Suprapubic skin (tissue), 4 donors: ENCODE measurements at regions not wholly inside any gene's neighbourhood (a gene's known extent, or its start where the extent isn't known, plus 50 kb on each side); places are given as distances from the start of the nearest gene placed in this dataset.

ENCODE experiments used
- DNase-seq, 2 donors: peaks; one replicate each; pipeline ENCODE4 v3.0.0-alpha.2; 2019; ENCODE audit warnings: low spot score in 2 of 2
- H3K27ac ChIP-seq: fragments of 200-600 bp; sonication (generic); one replicate; pipeline ENCODE4 v1.5.1; 2019
- H3K27me3 ChIP-seq: fragments of 200-600 bp; sonication (generic); one replicate; pipeline ENCODE4 v1.5.1; 2019
- H3K36me3 ChIP-seq: fragments of 200-600 bp; sonication (generic); one replicate; pipeline ENCODE4 v1.5.1; 2019
- H3K4me1 ChIP-seq: fragments of 200-600 bp; sonication (generic); one replicate; pipeline ENCODE4 v1.5.1; 2019
- H3K4me3 ChIP-seq: fragments of 200-600 bp; sonication (generic); one replicate; pipeline ENCODE4 v1.5.1; 2019; ENCODE audit warnings: mild to moderate bottlenecking
- H3K9me3 ChIP-seq: fragments of 200-600 bp; sonication (generic); one replicate; pipeline ENCODE4 v1.5.1; 2019
- CTCF ChIP-seq, 2 donors: fragments of 200-600 bp in 1 of 2; fragments of 450-650 bp in 1 of 2; sonication (generic) in 1 of 2; IDR thresholded peaks; one replicate each; pipeline ENCODE4 v1.5.1; 2016 to 2019; ENCODE audit warnings: antibody characterized with exemption in 2 of 2, mild to moderate bottlenecking in 1 of 2, moderate library complexity in 1 of 2
- EP300 ChIP-seq: sonication (generic); formaldehyde crosslinking; IDR thresholded peaks from one replicate; pipeline ENCODE4 v1.6.1; 2017; ENCODE audit warnings: antibody characterized with exemption
- POLR2A ChIP-seq, 2 donors: fragments of 450-650 bp; IDR thresholded peaks; one replicate each; pipeline ENCODE4 v1.6.1; 2017; ENCODE audit warnings: antibody characterized with exemption in 2 of 2, mild to moderate bottlenecking in 2 of 2, moderate library complexity in 2 of 2
- POLR2AphosphoS5 ChIP-seq, 3 donors: sonication (generic); formaldehyde crosslinking; IDR thresholded peaks; one replicate each; pipeline ENCODE4 v1.6.1; 2017; ENCODE audit warnings: antibody characterized with exemption in 3 of 3
- WGBS: methylation state at CpG from one replicate; pipeline ENCODE4 v1.1.5; 2018; 5-methylcytosine and 5-hydroxymethylcytosine counted together

- TF ChIP-seq CTCF (IDR thresholded peaks at IDR 0.05): no peak
- TF ChIP-seq POLR2AphosphoS5 (IDR thresholded peaks at IDR 0.05): no peak
- no peak for TF ChIP-seq EP300
- TF ChIP-seq POLR2A (IDR thresholded peaks at IDR 0.05): no peak
- no peak overlapping the region for H3K4me3 ChIP-seq
- no peaks in the 10 kb centered on the region for H3K4me1 ChIP-seq
- no peak for DNase-seq
- peaks cover 73% of the 10 kb centered on the region for H3K27me3 ChIP-seq
- 44% methylated on average over 3 of the region's 3 CpGs for WGBS
- no peaks in the 10 kb centered on the region for H3K9me3 ChIP-seq
- no peaks in the 10 kb centered on the region for H3K36me3 ChIP-seq
- no peak overlapping the region for H3K27ac ChIP-seq
Observed at GRCh38 chr2:222054813-222055212, 244.0 kb downstream of the PAX3 start.

- Histone ChIP-seq H3K9me3 (no peaks in the 10 kb centered on the region), H3K27me3 (peaks cover 77% of the 10 kb centered on the region), H3K4me1 (no peaks in the 10 kb centered on the region), H3K27ac (no peak overlapping the region), H3K4me3 (no peak overlapping the region), H3K36me3 (no peaks in the 10 kb centered on the region)
- no peak for TF ChIP-seq POLR2A (IDR thresholded peaks at IDR 0.05)
- TF ChIP-seq CTCF (IDR thresholded peaks at IDR 0.05): peak in 1 of 2 donors; percentile 12
- DNase-seq: no peak
- WGBS: 11% methylated on average over 9 of the region's 9 CpGs
Observed at GRCh38 chr2:222052934-222053367, 245.8 kb downstream of the PAX3 start.

GRCh38 chr2:222050981-222051380 is 247.8 kb downstream of the PAX3 start:
- Histone ChIP-seq H3K4me3 (no peak overlapping the region), H3K27me3 (peaks cover 77% of the 10 kb centered on the region), H3K27ac (no peak overlapping the region), H3K36me3 (no peaks in the 10 kb centered on the region), H3K4me1 (no peaks in the 10 kb centered on the region), H3K9me3 (no peaks in the 10 kb centered on the region)
- WGBS: 60% methylated on average over 4 of the region's 4 CpGs
- TF ChIP-seq CTCF (IDR thresholded peaks at IDR 0.05): no peak
- no peak for TF ChIP-seq EP300
- no peak for TF ChIP-seq POLR2A (IDR thresholded peaks at IDR 0.05)
- no peak for TF ChIP-seq POLR2AphosphoS5 (IDR thresholded peaks at IDR 0.05)
- no peak for DNase-seq

GRCh38 chr2:222049946-222050345 is 248.9 kb downstream of the PAX3 start:
- Histone ChIP-seq H3K27me3 (peaks cover 72% of the 10 kb centered on the region), H3K4me1 (no peaks in the 10 kb centered on the region), H3K4me3 (no peak overlapping the region)

GRCh38 chr2:222043897-222044296 is 254.9 kb downstream of the PAX3 start:
- WGBS: 70% methylated on average over 4 of the region's 4 CpGs

More at GRCh38 chr2:222049946-222050345, 248.9 kb downstream of the PAX3 start:
- WGBS: 75% methylated on average over 3 of the region's 3 CpGs
- no peaks in the 10 kb centered on the region for H3K36me3 ChIP-seq
- TF ChIP-seq POLR2AphosphoS5 (IDR thresholded peaks at IDR 0.05) (no peak), CTCF (IDR thresholded peaks at IDR 0.05) (no peak), EP300 (no peak), POLR2A (IDR thresholded peaks at IDR 0.05) (no peak)
- H3K9me3 ChIP-seq: no peaks in the 10 kb centered on the region
- H3K27ac ChIP-seq: no peak overlapping the region
- no peak for DNase-seq

More at GRCh38 chr2:222043897-222044296, 254.9 kb downstream of the PAX3 start:
- Histone ChIP-seq H3K36me3 (no peaks in the 10 kb centered on the region), H3K4me3 (no peak overlapping the region), H3K27ac (no peak overlapping the region), H3K27me3 (peaks cover 24% of the 10 kb centered on the region), H3K9me3 (no peaks in the 10 kb centered on the region), H3K4me1 (no peaks in the 10 kb centered on the region)
- TF ChIP-seq POLR2A (IDR thresholded peaks at IDR 0.05) (no peak), EP300 (no peak), CTCF (IDR thresholded peaks at IDR 0.05) (no peak), POLR2AphosphoS5 (IDR thresholded peaks at IDR 0.05) (no peak)
- no peak for DNase-seq
